ENCODE measurements at regions not wholly inside any gene's neighbourhood (a gene's known extent, or its start where the extent isn't known, plus 50 kb on each side); places are given as distances from the start of the nearest gene placed in this dataset.

- no peak for DNase-seq (ENCODE audit: low read depth)
Observed at GRCh38 chr10:120982507-120982906, 131.3 kb downstream of the WDR11 start.

GRCh38 chr10:120983721-120984120 lies 132.6 kb downstream of the WDR11 start:
- DNase-seq (ENCODE audit: low read depth): no peak

- DNase-seq (ENCODE audit: low read depth): no peak
Observed at GRCh38 chr10:120984221-120984620, 133.1 kb downstream of the WDR11 start.

GRCh38 chr10:120987359-120987758 lies 136.2 kb downstream of the WDR11 start:
- DNase-seq (ENCODE audit: low read depth): no peak

- no peak for DNase-seq (ENCODE audit: low read depth)
Observed at GRCh38 chr10:120988751-120989150, 137.6 kb downstream of the WDR11 start.

GRCh38 chr10:120989279-120989678 lies 138.1 kb downstream of the WDR11 start:
- no peak for DNase-seq (ENCODE audit: low read depth)

- no peak for DNase-seq (ENCODE audit: low read depth)
Observed at GRCh38 chr10:120989996-120990598, 138.9 kb downstream of the WDR11 start.

GRCh38 chr10:120990831-120991230 lies 139.7 kb downstream of the WDR11 start:
- DNase-seq (ENCODE audit: low read depth): no peak

- no peak for DNase-seq (ENCODE audit: low read depth)
Observed at GRCh38 chr10:120993089-120993488, 141.9 kb downstream of the WDR11 start.

GRCh38 chr10:120995768-120996167 lies 144.6 kb downstream of the WDR11 start:
- no peak for DNase-seq (ENCODE audit: low read depth)

GRCh38 chr10:120996456-120997034 lies 145.4 kb downstream of the WDR11 start:
- DNase-seq (ENCODE audit: low read depth): no peak

- no peak for DNase-seq (ENCODE audit: low read depth)
Observed at GRCh38 chr10:120997313-120997712, 146.2 kb downstream of the WDR11 start.

- no peak for DNase-seq (ENCODE audit: low read depth)
Observed at GRCh38 chr10:120997756-120998155, 146.6 kb downstream of the WDR11 start.

- no peak for DNase-seq (ENCODE audit: low read depth)
Observed at GRCh38 chr10:120998251-120998650, 147.1 kb downstream of the WDR11 start.

- DNase-seq (ENCODE audit: low read depth): no peak
Observed at GRCh38 chr10:120998782-120999285, 147.7 kb downstream of the WDR11 start.

- DNase-seq (ENCODE audit: low read depth): no peak
Observed at GRCh38 chr10:120999868-121000267, 148.7 kb downstream of the WDR11 start.

- peak; percentile 17 for DNase-seq (ENCODE audit: low read depth)
Observed at GRCh38 chr10:121002586-121003205, 151.5 kb downstream of the WDR11 start.

- no peak for DNase-seq (ENCODE audit: low read depth)
Observed at GRCh38 chr10:121005948-121006587, 154.9 kb downstream of the WDR11 start.

- no peak for DNase-seq (ENCODE audit: low read depth)
Observed at GRCh38 chr10:121007264-121007663, 156.1 kb downstream of the WDR11 start.

- no peak for DNase-seq (ENCODE audit: low read depth)
Observed at GRCh38 chr10:121015916-121016315, 164.8 kb downstream of the WDR11 start.

GRCh38 chr10:121024905-121025584 lies 173.9 kb downstream of the WDR11 start:
- no peak for DNase-seq (ENCODE audit: low read depth)

GRCh38 chr10:121025731-121026130 lies 174.6 kb downstream of the WDR11 start:
- no peak for DNase-seq (ENCODE audit: low read depth)
